8988T (cell line): ENCODE measurements at regions not wholly inside any gene's neighbourhood (a gene's known extent, or its start where the extent isn't known, plus 50 kb on each side); places are given as distances from the start of the nearest gene placed in this dataset.

Experiments used
- DNase-seq: peaks from one replicate; pipeline ENCODE4 v3.0.0; 2011

DNA sequence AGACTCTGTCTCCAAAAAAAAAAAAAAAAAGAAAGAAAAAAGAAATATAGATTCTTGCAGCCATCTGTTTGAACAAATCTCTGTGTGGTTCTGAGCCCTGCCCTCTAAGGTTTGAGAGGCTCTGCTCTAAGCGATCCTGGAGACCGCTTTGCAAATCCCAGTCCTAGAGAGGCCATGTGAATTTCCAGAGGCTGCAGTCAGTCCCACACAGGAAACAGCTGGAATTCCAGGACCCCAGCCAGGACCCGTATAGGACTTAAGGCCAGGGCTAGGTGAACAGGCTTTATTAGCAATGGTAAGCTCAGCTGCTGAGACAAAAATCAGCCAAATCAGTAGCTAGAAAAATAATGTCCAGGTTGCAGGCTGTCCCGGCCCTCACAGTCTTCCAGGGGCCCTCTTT is 154.8 kb downstream of the RPS24 start:
- no peak for DNase-seq

DNA sequence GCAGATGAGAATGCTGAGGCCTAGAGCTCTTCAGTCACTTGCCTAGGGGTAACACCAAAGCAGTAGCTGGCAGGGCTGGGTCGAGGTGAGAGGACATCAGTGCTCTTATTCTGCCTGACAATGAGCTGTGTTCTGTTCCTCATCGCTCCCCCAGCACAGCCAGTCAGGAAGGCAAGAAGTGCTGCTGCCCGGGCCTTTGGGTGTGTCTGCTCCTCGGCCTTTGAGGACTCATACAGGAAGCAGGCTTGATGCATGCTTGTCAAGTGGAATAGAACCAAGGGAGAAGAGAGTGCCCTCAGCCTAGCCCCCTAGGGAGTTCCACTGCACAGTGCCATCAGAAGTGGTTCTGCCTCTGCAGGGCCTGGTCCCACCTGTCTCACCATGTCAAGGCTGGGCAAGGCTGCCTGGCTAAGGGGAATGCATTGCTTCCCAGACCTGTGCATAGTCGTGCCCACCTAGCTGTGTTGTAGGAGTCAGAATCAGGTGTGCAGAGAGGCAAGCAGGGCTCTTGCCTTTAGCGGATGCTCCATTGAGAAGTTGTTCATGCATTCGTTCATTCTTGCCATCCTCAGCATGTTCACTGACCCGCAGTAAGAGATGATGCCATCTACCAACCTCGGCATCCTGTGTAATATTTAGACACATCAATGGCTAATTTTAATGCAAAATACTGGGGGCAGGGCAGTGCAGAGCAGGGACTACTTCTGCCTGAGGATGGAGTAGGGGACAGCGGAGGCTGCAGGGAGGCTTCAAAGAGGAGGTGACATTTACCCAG is 156.6 kb downstream of the RPS24 start:
- DNase-seq = no peak

DNA sequence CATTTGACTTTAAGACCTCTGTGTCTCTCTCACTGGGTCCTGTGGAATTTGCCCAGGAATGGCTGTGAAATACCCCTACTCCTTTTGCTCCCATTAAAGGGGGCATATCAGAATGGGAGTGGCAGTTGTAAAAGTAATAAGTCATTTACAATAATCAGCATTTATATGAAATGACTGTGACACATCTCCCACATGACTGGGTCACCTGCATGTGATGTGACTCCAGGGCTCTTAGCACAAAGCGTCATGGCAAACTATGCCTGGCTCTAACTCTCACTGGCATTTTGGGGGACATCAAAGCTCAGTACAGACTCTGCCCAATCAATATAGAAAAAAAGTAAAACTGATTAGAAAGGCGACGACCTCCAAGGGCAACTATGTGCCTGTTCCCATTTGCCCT is 157.6 kb downstream of the RPS24 start:
- no peak for DNase-seq

DNA sequence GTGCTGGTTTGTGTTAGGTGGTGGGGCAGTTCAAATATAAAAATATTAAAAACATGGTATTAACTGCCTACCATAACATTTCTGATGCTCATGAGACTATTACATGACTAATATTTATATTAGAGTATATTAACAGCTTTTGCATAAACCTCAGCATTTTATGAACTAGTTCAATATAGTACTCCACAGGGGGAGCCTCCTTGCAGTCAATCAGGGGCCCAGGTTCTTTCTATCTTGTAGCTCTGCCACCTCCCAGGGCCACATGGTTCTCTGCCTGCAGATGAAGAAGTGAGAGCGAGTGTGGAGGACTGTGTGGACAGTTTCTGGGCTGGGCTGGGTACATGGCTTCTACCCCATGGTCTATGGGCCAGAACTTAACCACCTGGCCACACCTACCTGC is 159.5 kb downstream of the RPS24 start:
- DNase-seq = no peak

DNA sequence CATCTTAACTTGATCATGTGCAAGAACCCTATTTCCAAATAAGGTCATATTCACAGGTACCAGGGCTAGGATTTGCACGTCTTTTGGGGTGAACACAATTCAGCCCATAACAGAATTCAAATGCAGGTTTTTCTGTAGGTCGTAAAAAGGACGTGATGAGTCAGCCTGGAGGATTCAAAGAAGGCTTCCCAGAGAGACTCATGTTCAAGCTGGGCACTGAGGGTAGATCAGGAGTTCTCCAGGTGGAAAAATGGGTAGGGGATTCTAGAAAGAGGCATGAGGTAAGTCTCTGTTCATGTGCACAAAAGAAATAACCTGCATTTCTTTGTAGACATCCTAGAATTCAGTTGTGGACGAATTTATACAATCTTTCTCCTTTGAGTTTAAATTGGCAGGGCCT is 160.4 kb downstream of the RPS24 start:
- DNase-seq = no peak

DNA sequence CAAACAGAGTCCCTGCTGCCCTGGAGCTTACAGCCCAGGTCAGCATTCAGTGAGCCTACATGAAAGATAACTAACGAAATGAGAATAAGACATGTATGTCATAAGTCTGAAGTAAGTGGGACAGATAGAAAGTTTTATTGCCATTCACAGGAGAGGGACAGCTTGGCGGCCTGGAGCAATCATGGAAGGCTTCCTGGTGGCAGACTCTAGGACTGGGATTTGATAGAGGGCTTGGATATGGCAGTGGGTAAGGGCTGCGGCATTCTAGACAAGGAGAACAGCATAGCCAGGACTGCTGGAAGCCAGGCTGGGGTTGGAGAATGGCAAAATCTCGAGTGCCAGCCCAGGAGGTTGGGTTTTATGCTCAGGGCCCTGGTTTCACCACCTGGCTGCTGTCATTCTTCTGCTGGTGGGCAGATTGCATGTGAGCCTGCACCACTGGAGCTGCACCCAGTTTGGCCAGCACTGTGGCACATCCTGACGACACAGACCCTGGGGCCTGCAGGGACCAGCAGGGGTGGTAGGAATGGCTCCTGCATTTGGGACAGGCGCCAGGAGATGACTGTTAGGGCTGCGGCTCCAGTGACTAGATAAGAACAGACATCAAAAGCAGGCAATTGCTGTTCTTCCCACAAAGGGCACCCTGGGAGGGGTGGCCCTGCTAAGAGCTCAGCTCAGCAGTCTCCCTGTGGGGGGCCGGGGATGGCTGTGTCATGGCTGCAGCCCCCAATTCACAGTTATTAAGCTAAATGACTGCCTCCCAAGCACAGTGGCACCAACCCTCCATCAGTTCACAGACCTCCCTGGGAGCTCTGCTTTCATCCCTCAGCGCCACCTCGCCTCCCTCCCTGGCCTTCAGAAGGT is 161.1 kb downstream of the RPS24 start:
- no peak for DNase-seq

DNA sequence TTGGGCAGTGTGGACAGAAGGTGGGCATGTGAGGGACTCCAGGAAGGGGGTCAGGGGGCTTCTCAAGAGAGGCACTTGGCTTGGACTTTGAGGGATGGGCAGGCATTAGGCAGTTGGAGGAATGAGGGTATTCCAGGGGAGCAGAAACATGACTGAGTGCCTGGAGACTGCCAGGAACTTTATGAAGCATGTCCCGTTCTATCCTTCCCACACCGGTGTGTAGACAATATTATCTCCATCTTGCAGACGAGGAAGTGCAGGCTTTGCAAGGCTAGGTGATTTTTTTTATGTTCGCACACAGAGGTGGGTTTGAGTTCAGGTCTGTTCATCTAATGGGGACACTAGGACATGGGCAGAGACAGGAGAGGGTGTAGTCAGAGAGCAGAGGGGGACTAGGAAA is 162.7 kb downstream of the RPS24 start:
- no peak for DNase-seq

DNA sequence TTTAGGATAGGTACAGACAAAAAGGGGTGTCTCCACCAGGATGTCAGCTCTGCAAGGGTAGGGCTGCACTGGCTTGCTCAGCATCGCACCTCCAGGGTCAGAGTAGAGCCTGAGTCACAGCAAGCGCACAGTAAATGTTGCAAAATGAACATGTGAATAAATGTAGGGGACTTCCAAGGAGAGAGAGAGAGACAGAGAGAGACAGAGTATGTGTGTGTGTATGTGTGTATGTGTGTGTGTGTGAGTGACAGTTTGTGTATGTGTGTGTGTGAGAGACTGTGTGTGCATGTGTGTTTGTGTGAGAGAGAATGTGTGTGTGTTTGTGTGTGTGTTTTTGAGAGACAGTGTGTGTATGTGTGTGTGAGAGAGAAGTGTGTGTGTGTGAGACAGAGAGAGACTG is 163.3 kb downstream of the RPS24 start:
- DNase-seq = no peak

DNA sequence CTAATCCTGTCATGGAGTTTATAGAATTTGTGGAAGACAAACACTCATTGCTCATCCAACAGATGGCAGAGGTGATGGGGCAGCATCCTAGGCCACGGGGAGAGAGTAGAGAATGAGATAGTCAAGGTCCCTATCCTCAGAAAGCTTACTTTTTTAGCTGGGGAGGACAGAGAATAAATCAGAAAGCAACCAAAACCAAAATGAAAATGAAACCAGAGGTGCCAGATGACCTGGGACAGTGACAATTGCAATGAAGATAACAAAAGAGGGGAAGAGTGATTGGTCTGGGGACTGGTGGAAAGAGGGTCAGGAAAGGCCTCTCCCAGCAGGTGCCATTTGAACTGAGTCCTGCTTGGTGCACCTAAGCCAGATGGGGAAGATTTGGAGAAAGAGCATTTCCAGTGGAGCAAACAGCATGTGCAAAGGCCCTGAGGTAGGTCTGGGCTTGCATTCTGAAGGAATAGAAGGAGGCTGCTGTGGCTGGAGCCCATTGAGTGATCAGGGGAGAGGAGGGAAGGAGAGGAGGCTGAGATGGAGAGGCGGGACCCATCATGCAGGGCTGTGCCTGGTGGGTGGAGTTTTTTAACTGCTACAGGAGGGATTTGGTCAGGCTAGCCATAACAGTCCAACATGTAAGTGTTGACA is 164.1 kb downstream of the RPS24 start:
- DNase-seq = no peak

DNA sequence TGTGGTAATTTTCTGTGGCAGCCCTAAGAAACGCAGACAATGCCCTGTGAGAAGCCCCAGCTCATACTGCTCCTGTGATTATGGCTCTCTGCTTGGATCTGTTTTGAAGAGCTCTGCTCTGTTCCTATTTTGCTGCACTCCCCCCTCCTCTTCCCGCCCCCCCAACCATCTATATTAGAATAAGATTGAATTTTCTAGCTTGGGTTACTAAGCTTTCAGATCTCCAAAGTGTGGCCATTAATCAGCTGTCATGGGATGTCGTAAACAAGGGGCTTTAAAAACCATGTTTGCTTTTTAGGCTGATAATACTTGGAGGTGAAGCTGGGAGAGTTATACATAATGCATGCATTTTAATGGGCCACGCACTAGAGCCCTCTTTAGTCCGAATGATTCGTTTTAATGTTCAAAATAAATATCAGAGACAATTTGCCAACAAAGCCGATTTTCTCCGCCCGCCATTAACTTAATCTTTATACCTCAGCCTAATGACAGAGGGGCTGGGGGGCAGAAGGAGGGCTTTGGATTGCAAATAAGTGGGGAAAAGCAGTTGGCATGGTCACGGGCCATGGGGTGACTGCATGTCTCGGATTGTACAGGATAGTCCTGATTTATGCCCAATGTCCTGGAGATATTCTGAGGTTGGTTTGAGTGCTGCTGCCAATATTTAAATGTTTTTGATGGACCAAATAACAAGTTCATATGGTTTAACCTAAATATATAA is 165.5 kb downstream of the RPS24 start:
- DNase-seq = no peak

DNA sequence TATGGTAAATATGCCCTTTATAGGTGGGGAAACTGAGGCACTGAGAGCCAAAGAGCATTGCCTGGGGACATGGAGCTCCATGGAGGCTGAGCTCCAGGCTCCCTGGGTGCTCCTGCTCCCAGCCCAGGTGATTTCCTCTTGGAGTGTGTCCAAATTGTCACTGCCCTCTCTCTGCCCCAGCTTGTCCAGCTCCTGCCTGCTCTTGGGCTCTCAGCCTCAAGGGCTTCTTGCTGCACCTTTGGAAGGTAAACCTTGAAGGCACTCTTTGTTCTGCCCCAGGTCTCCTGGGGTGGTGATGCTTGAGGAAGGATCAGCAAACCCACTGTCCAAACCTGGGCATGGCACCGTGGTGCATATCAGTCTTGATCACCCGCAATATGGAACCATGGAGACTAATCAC is 166.1 kb downstream of the RPS24 start:
- no peak for DNase-seq

DNA sequence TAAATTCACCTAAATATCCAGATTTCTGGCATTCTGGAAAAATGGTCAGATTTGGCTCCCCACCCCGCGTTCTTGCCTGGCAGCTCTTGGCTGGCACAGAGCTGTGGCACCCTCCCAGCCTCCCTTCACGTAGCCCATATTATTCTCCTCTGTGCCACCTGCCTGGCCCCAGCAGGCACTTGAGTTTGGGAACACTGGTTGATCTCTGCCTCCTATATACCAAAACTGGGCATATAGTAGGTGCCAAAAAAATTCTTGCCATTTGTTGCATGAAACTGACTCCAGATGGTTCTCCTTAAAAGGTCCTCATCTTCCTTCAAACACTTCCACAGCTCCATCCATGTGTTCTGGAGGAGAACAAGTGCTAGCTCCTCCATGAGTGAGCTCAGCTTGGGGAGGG is 167.0 kb downstream of the RPS24 start:
- DNase-seq = no peak

DNA sequence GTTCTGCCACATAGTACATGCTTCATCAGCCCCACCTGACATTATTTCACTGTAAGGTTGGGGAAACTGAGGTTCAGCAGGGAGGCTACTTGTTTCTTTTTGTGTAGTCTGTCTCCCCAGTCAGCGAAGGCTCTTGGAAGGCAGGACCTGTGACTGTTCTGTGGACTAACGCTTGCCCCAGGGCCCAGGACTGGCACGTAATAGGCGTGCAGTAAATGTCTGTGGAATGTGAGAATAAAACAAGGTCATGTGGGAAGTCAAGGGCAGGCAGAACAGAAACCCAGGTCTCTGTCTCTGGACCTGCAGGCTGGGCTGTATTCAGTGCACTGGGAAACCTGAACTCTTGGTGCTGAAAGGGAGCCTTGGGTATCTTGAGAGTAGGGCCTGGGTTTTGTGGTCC is 168.7 kb downstream of the RPS24 start:
- no peak for DNase-seq

DNA sequence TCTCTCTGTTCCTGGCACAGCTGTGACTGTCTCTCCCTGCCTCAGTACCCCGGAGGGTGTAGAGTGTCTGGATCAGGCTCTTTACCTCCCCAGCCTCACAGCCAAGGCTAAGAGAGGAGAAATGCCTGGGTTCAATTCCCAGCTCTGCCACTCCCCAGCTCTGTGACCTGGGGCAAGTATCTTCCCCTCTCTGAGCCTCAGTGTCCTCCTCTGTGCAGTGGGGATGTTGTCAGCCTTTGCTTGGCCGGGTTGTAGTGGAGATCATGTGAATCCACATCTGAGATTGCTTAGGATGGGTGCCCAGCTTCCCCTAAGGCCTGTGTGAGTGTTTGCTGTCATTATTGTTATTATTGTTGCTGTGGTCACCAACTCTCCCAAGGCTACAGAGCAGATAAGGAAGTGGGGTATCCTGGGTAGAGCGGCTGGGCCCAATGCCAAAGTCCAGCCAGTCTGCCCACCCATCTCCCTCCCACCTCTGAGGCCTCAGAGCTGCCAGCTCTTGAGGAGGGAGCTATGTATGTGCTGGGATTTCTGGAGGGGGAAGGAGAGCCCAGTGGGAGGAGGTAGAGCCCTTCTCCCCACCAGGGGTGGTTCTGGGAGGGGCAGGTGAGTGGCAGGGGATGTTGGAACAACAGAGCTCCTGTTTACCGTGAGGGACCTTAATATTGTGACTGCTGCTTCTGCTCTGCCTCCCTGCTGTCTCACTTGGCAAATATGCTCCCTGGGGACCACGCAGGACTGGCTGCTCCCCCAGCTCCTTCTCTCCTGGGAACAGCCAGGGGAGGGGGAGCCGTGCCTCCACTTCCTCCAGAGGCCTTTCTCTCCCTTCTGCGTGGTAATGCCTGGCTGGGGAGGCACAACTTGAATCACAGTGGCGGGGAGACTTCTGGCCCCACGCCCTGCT is 170.5 kb downstream of the RPS24 start:
- DNase-seq = no peak

DNA sequence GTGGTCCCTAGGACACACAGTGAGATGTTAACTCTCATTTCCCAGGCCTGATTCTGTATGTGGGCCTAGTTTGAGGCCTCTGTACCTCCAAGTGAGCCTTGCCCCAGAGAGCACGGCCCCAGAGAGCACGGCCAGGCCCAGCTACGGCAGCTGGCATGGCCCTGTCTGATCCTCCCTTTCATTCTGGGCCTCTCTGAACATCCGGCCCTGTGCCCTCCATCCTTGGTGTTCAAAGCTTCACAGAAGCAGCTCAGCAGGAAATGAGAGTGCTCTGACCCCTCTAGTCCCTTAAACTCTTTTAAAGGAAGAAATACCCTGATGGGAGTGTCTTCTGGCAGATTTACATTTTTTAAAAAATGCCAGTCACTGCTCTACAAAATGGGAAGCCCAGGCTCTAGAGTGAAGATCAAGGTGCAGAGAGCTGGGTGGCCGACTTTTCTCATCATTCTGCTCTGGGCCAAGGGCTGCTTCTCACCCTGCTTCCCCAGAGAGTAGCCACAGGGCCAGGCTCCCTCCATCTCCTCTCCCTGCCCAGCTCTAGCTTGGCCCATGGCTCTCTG is 171.9 kb downstream of the RPS24 start:
- DNase-seq = no peak

DNA sequence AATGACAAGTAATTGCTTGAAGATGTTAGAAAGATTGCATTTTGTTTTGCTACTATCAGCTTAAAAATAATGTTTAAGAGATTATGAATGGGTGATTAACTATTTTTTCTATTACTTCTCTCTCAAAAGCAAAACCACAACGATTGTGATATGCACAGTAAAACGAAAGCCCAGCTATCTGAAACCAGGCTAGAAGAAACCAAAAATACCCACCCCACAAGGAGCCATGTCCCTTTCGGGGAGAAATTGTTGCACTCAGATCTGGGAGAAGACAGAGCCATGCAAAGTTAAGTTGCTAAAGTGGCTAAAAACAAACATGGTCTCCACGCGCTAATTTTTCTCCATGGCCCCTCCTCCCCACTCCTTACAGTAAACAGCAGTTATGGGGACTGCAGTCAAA is 173.6 kb downstream of the RPS24 start:
- no peak for DNase-seq

DNA sequence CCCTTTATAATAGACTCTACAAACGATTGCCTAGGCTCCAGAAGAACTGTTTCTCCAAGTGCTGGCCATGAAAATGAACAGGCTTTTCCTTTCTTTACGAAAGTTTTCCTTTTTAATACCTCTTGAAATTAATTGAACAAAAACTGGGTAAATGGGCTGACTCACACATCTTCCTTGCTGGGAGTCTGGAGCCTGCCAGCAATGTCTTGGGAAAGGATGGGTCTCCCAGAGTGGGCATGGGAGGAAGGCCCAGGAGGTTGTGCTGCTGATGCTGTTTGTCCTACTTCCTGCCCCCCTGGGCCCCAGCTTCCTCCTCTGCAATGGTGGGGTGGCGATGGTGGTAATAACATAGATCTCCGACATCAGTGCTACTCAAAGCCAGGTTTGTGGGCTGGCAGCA is 174.1 kb downstream of the RPS24 start:
- DNase-seq = no peak

DNA sequence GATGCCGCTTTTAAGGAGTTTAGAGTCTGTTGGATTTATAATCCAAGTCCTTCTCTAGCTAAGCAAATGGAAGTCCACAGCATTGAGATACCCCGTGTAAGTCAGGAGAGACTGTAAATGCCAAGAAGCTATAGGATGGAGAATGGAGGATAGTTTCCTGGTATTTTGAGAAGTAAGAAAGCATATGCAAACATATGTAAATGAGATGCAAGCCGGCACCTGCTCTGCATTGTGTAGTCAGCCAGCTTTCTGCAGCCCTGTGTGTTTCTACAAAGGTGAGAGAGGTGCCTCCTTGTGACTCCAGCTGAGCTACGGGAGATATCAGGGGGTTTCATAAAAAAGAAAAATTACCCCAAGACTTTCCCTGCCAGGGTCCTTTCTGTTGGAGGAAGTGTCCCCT is 176.3 kb downstream of the RPS24 start:
- DNase-seq = no peak

DNA sequence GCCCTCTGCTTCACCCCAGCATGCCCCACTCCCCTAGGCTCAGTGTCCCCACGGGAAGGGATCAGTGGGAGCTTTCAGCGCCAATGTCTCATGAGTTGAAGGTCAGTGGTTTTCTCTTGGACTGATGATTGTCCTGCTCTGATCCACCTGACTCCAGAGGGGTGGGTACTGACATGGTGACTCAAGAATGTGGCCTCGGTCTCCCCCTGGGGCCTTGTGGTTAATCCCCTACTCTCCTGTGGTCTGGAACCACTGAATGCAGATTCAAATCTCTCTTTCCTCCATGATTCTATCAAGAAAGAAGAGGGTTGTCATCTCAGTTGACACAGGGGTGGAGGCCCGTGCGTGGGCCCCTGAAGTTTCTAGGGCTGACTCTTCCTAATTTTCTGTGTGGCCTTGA is 176.9 kb downstream of the RPS24 start:
- no peak for DNase-seq

DNA sequence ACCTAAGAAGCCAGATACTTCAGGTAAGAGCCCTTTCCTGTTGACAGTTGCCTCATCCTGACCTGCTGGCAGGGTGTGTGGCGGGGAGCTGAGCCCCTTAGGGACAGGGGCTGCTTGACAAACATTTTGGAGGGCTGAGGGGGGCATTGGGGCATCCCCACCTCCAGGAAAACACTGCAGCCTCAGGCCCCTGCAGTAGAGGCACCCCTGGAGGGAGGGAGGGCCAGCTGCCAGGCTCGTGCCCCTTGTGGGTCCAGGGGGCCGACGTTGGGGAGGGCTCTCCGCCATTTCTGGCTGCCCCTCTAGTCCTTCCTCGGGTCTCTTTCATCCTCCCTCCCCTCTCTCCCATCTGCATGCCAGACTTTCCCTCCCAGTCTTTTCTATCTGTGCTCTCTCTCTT is 177.3 kb downstream of the RPS24 start:
- DNase-seq = no peak

DNA sequence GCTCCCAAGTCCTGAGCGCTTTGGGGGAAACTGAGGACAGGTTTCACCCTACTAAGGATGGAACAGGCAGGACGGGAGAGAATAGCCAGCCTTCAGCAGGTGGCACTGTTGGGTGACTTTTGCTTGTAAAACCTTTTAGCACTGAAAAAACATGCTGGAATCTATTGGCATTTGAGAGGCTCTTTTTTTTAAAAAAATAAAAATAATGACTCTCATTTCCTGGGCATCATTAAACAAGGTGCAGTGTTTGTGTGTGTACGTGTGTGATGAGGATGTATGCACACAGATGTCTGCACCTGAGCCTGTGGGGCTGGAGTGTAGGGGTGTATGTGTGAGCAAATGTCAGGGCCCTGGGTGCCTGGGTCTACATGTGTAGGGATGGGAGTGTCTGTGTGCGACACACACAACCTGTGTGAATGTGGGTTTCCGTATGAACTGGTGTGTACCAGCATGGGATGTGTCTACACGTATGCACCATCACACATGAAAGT is 177.9 kb downstream of the RPS24 start:
- no peak for DNase-seq
